GM12872 (cell line): ENCODE measurements at regions not wholly inside any gene's neighbourhood (a gene's known extent, or its start where the extent isn't known, plus 50 kb on each side); places are given as distances from the start of the nearest gene placed in this dataset.

Experiments used
- CTCF ChIP-seq: IDR thresholded peaks from 3 replicates; pipeline ENCODE4 v1.5.1; 2011; ENCODE audit warnings: low read depth, mild to moderate bottlenecking, low read length, moderate library complexity; ENCODE audit not compliant: insufficient read depth

- no peak for TF ChIP-seq CTCF
Observed at GRCh38 chr22:48234011-48234410, 1471.6 kb downstream of the TBC1D22A start.

GRCh38 chr22:48233586-48233985 is 1471.1 kb downstream of the TBC1D22A start:
- TF ChIP-seq CTCF = no peak

- no peak for TF ChIP-seq CTCF
Observed at GRCh38 chr22:48228468-48228867, 1466.0 kb downstream of the TBC1D22A start.

GRCh38 chr22:48227341-48228018 is 1465.0 kb downstream of the TBC1D22A start:
- TF ChIP-seq CTCF = no peak

- no peak for TF ChIP-seq CTCF
Observed at GRCh38 chr22:48226026-48227013, 1463.9 kb downstream of the TBC1D22A start.

- TF ChIP-seq CTCF = no peak
Observed at GRCh38 chr22:48224332-48224731, 1461.9 kb downstream of the TBC1D22A start.

- no peak for TF ChIP-seq CTCF
Observed at GRCh38 chr22:48223488-48224190, 1461.2 kb downstream of the TBC1D22A start.
